Activated CD4-positive, alpha-beta T cell treated with anti-CD3 and anti-CD28 coated beads, Interleukin-2, amount 50 U/mL, for 4 hours (primary cell): ENCODE measurements at regions not wholly inside any gene's neighbourhood (a gene's known extent, or its start where the extent isn't known, plus 50 kb on each side); places are given as distances from the start of the nearest gene placed in this dataset.

Experiments used
- DNase-seq, 2 experiments: peaks; one replicate each; pipeline ENCODE4 v3.0.0-alpha.2; 2020

- DNase-seq, result no peak
Measured at GRCh38 chr4:122203407-122203806, 51.3 kb downstream of the BLTP1 start.

GRCh38 chr4:122205687-122206086 lies 53.6 kb downstream of the BLTP1 start:
- DNase-seq, result no peak

GRCh38 chr4:122212880-122213279 lies 60.7 kb downstream of the BLTP1 start:
- no peak for DNase-seq

- DNase-seq, result no peak
Measured at GRCh38 chr4:122218762-122219161, 66.6 kb downstream of the BLTP1 start.

- no peak for DNase-seq
Measured at GRCh38 chr4:122219356-122219755, 67.2 kb downstream of the BLTP1 start.

- no peak for DNase-seq
Measured at GRCh38 chr4:122221322-122221721, 69.2 kb downstream of the BLTP1 start.

- DNase-seq, result peak in 1 of 2 experiments; percentile 3
Measured at GRCh38 chr4:122224348-122224747, 72.2 kb downstream of the BLTP1 start.

- DNase-seq, result no peak
Measured at GRCh38 chr4:122227202-122227601, 75.1 kb downstream of the BLTP1 start.

- DNase-seq, result no peak
Measured at GRCh38 chr4:122229857-122230256, 77.7 kb downstream of the BLTP1 start.

- DNase-seq, result no peak
Measured at GRCh38 chr4:122232633-122233032, 80.5 kb downstream of the BLTP1 start.

- no peak for DNase-seq
Measured at GRCh38 chr4:122234686-122235085, 82.6 kb downstream of the BLTP1 start.

GRCh38 chr4:122243785-122244184 lies 91.7 kb downstream of the BLTP1 start:
- no peak for DNase-seq

GRCh38 chr4:122244764-122245163 lies 92.6 kb downstream of the BLTP1 start:
- DNase-seq, result no peak

GRCh38 chr4:122246551-122246950 lies 94.4 kb downstream of the BLTP1 start:
- DNase-seq, result no peak

GRCh38 chr4:122249357-122249756 lies 97.2 kb downstream of the BLTP1 start:
- DNase-seq, result no peak

GRCh38 chr4:122252584-122252983 lies 100.5 kb downstream of the BLTP1 start:
- no peak for DNase-seq

GRCh38 chr4:122259849-122260248 lies 107.7 kb downstream of the BLTP1 start:
- DNase-seq, result no peak

- no peak for DNase-seq
Measured at GRCh38 chr4:122276359-122276758, 102.5 kb upstream of the ADAD1 start.

- DNase-seq, result no peak
Measured at GRCh38 chr4:122278976-122279375, 99.8 kb upstream of the ADAD1 start.

GRCh38 chr4:122279670-122280069 lies 99.1 kb upstream of the ADAD1 start:
- DNase-seq, result no peak

GRCh38 chr4:122285285-122285684 lies 93.5 kb upstream of the ADAD1 start:
- DNase-seq, result no peak

- DNase-seq, result no peak
Measured at GRCh38 chr4:122293374-122294365, 85.1 kb upstream of the ADAD1 start.

- DNase-seq, result no peak
Measured at GRCh38 chr4:122297694-122298093, 81.1 kb upstream of the ADAD1 start.

GRCh38 chr4:122300776-122301175 lies 78.0 kb upstream of the ADAD1 start:
- DNase-seq, result no peak

GRCh38 chr4:122305853-122306252 lies 73.0 kb upstream of the ADAD1 start:
- DNase-seq, result no peak
